Cardiac fibroblast (primary cell): ENCODE measurements at regions not wholly inside any gene's neighbourhood (a gene's known extent, or its start where the extent isn't known, plus 50 kb on each side); places are given as distances from the start of the nearest gene placed in this dataset.

Experiments
- DNase-seq, 2 donors: peaks; one replicate each; pipeline versions ENCODE4 v3.0.0 to v3.0.0-alpha.2; 2010; ENCODE audit warnings: low read depth in 2 of 2
- H3K4me3 ChIP-seq, 2 donors: replicated peaks in 1 of 2; 1 replicate in 1 of 2; 2 replicates in 1 of 2; pipeline ENCODE4 v1.5.1; 2011; ENCODE audit warnings: low read depth in 2 of 2, low read length in 2 of 2, mild to moderate bottlenecking in 2 of 2, moderate library complexity in 1 of 2
- CTCF ChIP-seq: IDR thresholded peaks from one replicate; pipeline ENCODE4 v1.5.1; 2011; ENCODE audit warnings: low read depth, mild to moderate bottlenecking, low read length, inconsistent platforms

- no peak for TF ChIP-seq CTCF
- H3K4me3 ChIP-seq = no peak overlapping the region
- no peak for DNase-seq
Measured at GRCh38 chr17:73769479-73769878, 125.2 kb upstream of the SDK2 start.

DNA sequence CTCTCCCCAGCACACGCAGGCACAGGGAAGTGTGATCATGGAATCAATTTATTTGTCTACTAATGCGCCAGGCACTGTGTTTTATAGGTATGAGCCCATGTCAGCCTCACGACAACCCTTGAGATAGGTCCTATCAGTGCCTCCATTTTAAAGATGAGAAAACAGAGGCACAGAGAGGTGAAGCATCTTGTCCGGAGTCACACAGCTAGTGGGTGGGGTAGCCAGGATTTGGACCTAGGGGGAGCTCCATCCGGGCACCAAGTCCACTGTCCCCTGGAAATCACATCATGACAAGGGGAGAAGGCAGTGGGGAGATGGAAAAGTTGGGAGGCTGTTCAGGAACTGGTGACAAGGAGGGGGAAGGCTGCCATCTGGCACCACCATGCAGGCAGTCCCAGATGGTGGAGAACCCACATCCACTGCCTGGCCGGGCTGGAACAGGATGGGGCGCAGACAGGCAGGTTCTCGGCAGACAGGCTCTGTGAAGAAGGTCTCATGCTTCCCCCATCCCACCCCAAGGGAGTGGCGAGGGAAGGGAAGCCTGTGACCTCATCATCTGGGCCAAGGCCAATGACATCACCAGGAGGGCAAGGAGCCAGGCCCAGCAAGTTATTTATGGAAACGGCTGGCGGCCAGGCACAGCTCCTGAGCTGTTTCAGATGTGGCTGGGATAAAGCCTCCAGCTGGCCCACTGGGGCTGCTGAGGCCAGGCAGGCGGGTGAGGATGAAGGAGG is 126.0 kb upstream of the SDK2 start:
- DNase-seq = peak; percentile 49 to 84
- no peak for TF ChIP-seq CTCF
- H3K4me3 ChIP-seq = no peak overlapping the region

- no peak for DNase-seq
- no peak for TF ChIP-seq CTCF
- H3K4me3 ChIP-seq = no peak overlapping the region
Measured at GRCh38 chr17:73770849-73771229, 126.6 kb upstream of the SDK2 start.

DNA sequence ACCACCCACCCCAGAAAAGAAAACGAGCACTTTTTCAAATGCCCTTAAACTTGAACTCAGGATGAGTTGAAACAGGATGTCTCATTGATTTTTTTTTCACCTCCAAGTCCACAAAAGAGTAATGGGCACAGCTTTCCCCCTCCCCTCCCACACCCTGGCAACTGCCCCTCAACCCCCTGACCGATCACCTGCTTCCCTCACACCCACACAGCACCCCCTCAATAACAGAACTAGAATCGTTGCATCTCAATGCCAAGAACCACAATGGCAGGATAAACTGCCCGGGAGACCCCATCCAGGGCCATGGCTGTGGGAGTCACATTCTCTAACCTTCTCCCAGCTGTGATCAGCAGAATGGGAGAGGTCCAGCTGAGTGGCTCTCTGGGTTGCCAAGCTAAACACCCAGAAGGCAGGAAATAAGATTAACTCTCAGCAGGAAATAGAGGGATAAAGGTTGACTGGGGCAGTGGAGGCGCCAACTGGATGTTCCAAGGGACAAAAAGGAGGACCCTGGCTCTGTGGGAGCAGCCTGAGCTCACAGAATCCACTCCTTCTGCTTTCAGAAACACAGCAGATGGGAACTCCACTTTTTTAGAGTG is 128.0 kb upstream of the SDK2 start:
- DNase-seq = no peak
- no peak for TF ChIP-seq CTCF
- no peak overlapping the region for H3K4me3 ChIP-seq

DNA sequence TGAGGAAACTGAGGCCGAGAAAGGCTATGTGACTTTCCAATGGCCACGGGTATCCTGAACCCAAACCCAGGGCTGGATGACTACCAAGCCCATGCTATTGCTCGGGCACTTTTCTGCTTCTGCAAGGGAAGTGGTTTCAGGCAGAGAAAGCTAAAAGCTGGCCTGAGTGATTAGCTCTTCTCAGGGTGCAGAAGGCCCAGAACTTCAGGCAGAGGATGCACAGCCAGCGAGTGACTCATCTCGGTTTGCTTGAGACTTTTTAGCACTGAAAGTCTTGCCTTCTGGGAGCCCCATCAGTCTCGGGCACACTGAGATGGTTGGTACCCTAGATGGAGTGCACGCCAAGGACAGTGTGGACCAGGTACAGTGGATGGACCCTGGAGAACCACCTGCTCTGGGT is 129.5 kb upstream of the SDK2 start:
- DNase-seq = no peak
- no peak for TF ChIP-seq CTCF

DNA sequence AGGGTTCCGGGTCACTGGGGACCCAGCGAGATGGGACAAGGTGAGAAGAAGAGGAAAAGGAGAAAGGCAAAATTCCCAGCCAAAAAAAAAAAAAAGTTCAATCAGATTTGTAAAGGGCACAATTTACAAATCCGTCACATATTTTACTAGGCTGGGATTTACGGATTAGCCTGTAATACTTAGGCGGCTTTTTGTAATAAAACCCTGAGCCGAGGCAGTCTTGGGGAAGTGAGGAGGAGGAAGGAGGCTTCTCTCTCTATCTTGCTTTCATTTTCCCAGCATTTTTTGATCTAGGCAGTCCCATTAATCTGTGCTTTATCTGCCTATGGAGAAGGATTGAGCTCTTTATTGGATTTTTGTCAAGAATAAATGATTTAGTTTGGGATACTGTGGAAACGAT is 130.6 kb upstream of the SDK2 start:
- DNase-seq = no peak

More for the DNA sequence above, 129.5 kb upstream of the SDK2 start:
- H3K4me3 ChIP-seq = no peak overlapping the region

More for the DNA sequence above, 130.6 kb upstream of the SDK2 start:
- no peak for TF ChIP-seq CTCF
- H3K4me3 ChIP-seq = no peak overlapping the region
